ENCODE measurements at regions not wholly inside any gene's neighbourhood (a gene's known extent, or its start where the extent isn't known, plus 50 kb on each side); places are given as distances from the start of the nearest gene placed in this dataset.

- TF ChIP-seq TAF1 (IDR thresholded peaks at IDR 0.05; ENCODE audit: borderline replicate concordance, insufficient read depth, low read length) (no peak), SIN3A (IDR thresholded peaks at IDR 0.05; ENCODE audit: borderline replicate concordance, insufficient read depth, low read length) (no peak), POLR2AphosphoS5 (IDR thresholded peaks at IDR 0.05; ENCODE audit: low read depth, low read length) (no peak), FOXP2 (optimal IDR thresholded peaks at IDR 0.05; ENCODE audit: borderline replicate concordance, extremely low read depth, extremely low read length, insufficient read depth) (no peak), REST (IDR thresholded peaks at IDR 0.05; ENCODE audit: insufficient read depth in 1 of 2, low read depth in 2 of 2, low read length in 2 of 2) (no peak)
These were observed 373.7 kb downstream of the ANXA1 start for GRCh38 chr9:73525350-73525749.

GRCh38 chr9:73527521-73527920 is 375.9 kb downstream of the ANXA1 start:
- TF ChIP-seq TAF1 (IDR thresholded peaks at IDR 0.05; ENCODE audit: borderline replicate concordance, insufficient read depth, low read length) (no peak), POLR2AphosphoS5 (IDR thresholded peaks at IDR 0.05; ENCODE audit: low read depth, low read length) (no peak), FOXP2 (optimal IDR thresholded peaks at IDR 0.05; ENCODE audit: borderline replicate concordance, extremely low read depth, extremely low read length, insufficient read depth) (no peak), REST (IDR thresholded peaks at IDR 0.05; ENCODE audit: insufficient read depth in 1 of 2, low read depth in 2 of 2, low read length in 2 of 2) (no peak), SIN3A (IDR thresholded peaks at IDR 0.05; ENCODE audit: borderline replicate concordance, insufficient read depth, low read length) (no peak)

- TF ChIP-seq TAF1 (IDR thresholded peaks at IDR 0.05; ENCODE audit: borderline replicate concordance, insufficient read depth, low read length) = no peak
- TF ChIP-seq REST (IDR thresholded peaks at IDR 0.05; ENCODE audit: insufficient read depth in 1 of 2, low read depth in 2 of 2, low read length in 2 of 2) = no peak
- no peak for TF ChIP-seq SIN3A (IDR thresholded peaks at IDR 0.05; ENCODE audit: borderline replicate concordance, insufficient read depth, low read length)
- no peak for TF ChIP-seq FOXP2 (optimal IDR thresholded peaks at IDR 0.05; ENCODE audit: borderline replicate concordance, extremely low read depth, extremely low read length, insufficient read depth)
- no peak for TF ChIP-seq POLR2AphosphoS5 (IDR thresholded peaks at IDR 0.05; ENCODE audit: low read depth, low read length)
These were observed 377.3 kb downstream of the ANXA1 start for GRCh38 chr9:73528926-73529325.

- TF ChIP-seq POLR2AphosphoS5 (IDR thresholded peaks at IDR 0.05; ENCODE audit: low read depth, low read length) (no peak), FOXP2 (optimal IDR thresholded peaks at IDR 0.05; ENCODE audit: borderline replicate concordance, extremely low read depth, extremely low read length, insufficient read depth) (no peak)
These were observed 378.0 kb downstream of the ANXA1 start for GRCh38 chr9:73529666-73530065.

- TF ChIP-seq SIN3A (IDR thresholded peaks at IDR 0.05; ENCODE audit: borderline replicate concordance, insufficient read depth, low read length) (no peak), POLR2AphosphoS5 (IDR thresholded peaks at IDR 0.05; ENCODE audit: low read depth, low read length) (no peak), FOXP2 (optimal IDR thresholded peaks at IDR 0.05; ENCODE audit: borderline replicate concordance, extremely low read depth, extremely low read length, insufficient read depth) (no peak), REST (IDR thresholded peaks at IDR 0.05; ENCODE audit: insufficient read depth in 1 of 2, low read depth in 2 of 2, low read length in 2 of 2) (no peak), TAF1 (IDR thresholded peaks at IDR 0.05; ENCODE audit: borderline replicate concordance, insufficient read depth, low read length) (no peak)
These were observed 379.4 kb downstream of the ANXA1 start for GRCh38 chr9:73531051-73531532.

Measured in PFSK-1 (cell line).